Activated CD8-positive, alpha-beta memory T cell treated with anti-CD3 and anti-CD28 coated beads, Interleukin-2, amount 10 ng/mL, durations not matched to agents 7 days and 5 days (primary cell): ENCODE measurements at regions not wholly inside any gene's neighbourhood (a gene's known extent, or its start where the extent isn't known, plus 50 kb on each side); places are given as distances from the start of the nearest gene placed in this dataset.
"Not testable (repeated sequence)": the region's sequence is repeated elsewhere in the genome, so short reads cannot be mapped to it uniquely, and the experiment has no call there.

Source experiments
- ATAC-seq: fragments of 150-1000 bp; cut with Tn5 transposase; one replicate; pipeline ENCODE4 v1.10.0; 2021; ENCODE audit warnings: moderate library complexity
- CTCF ChIA-PET: fragments of 350-600 bp; sonication (Branson Sonifier 250); formaldehyde crosslinking; loops from one replicate; lab custom pipeline; 2021; ENCODE audit warnings: antibody characterized with exemption; lab: Charles Lee
- DNase-seq: peaks from one replicate; pipeline ENCODE4 v3.0.0-alpha.2; 2020
- H3K27ac Mint-ChIP-seq: one replicate; pipeline ENCODE4 v1.8.0; 2021; ENCODE audit warnings: mild to moderate bottlenecking, mixed read lengths
- H3K27me3 Mint-ChIP-seq: one replicate; pipeline ENCODE4 v1.8.0; 2021; ENCODE audit warnings: mixed read lengths
- H3K36me3 Mint-ChIP-seq: one replicate; pipeline ENCODE4 v1.8.0; 2021; ENCODE audit warnings: mild to moderate bottlenecking, mixed read lengths
- H3K4me1 Mint-ChIP-seq: one replicate; pipeline ENCODE4 v1.8.0; 2021; ENCODE audit warnings: mixed read lengths
- H3K4me3 Mint-ChIP-seq: one replicate; pipeline ENCODE4 v1.8.0; 2021; ENCODE audit warnings: mild to moderate bottlenecking, moderate library complexity, mixed read lengths
- H3K9me3 Mint-ChIP-seq: one replicate; pipeline ENCODE4 v1.8.0; 2022; ENCODE audit warnings: low read depth, mixed read lengths

GRCh38 chr1:100597061-100597741 lies 59.3 kb downstream of the GPR88 start:
- ATAC-seq (peak; percentile 49), DNase-seq (no peak)
- Mint-ChIP-seq H3K27me3 (peaks cover 3% of the 10 kb centered on the region), H3K4me1 (peaks cover 18% of the 10 kb centered on the region), H3K27ac (peak overlapping the region; percentile 37), H3K9me3 (peaks cover 18% of the 10 kb centered on the region), H3K36me3 (peaks cover 22% of the 10 kb centered on the region), H3K4me3 (no peak overlapping the region)
- CTCF ChIA-PET, result no interaction called here

GRCh38 chr1:100597784-100598183 lies 59.8 kb downstream of the GPR88 start:
- Mint-ChIP-seq H3K27me3 (peaks cover 3% of the 10 kb centered on the region), H3K4me3 (no peak overlapping the region), H3K36me3 (peaks cover 26% of the 10 kb centered on the region), H3K4me1 (peaks cover 18% of the 10 kb centered on the region), H3K27ac (no peak overlapping the region), H3K9me3 (peaks cover 22% of the 10 kb centered on the region)
- DNase-seq, result no peak
- ATAC-seq, result no peak
- CTCF ChIA-PET, result no interaction called here

- DNase-seq, H3K4me3 Mint-ChIP-seq, H3K27me3 Mint-ChIP-seq, H3K27ac Mint-ChIP-seq, CTCF ChIA-PET, ATAC-seq: not testable (repeated sequence)
- peaks cover 28% of the 10 kb centered on the region for H3K36me3 Mint-ChIP-seq
- peaks cover 13% of the 10 kb centered on the region for H3K4me1 Mint-ChIP-seq
- H3K9me3 Mint-ChIP-seq, result peaks cover 23% of the 10 kb centered on the region
Measured at GRCh38 chr1:100600377-100600776, 62.4 kb downstream of the GPR88 start.

GRCh38 chr1:100602028-100602427 lies 64.1 kb downstream of the GPR88 start:
- Mint-ChIP-seq H3K9me3 (peaks cover 19% of the 10 kb centered on the region), H3K36me3 (peaks cover 24% of the 10 kb centered on the region)
- ATAC-seq, H3K27ac Mint-ChIP-seq, H3K4me3 Mint-ChIP-seq, H3K4me1 Mint-ChIP-seq, H3K27me3 Mint-ChIP-seq, DNase-seq, CTCF ChIA-PET: not testable (repeated sequence)

GRCh38 chr1:100604372-100604771 lies 66.4 kb downstream of the GPR88 start:
- Mint-ChIP-seq H3K36me3 (peaks cover 20% of the 10 kb centered on the region), H3K9me3 (peaks cover 14% of the 10 kb centered on the region), H3K27ac (no peak overlapping the region), H3K4me3 (no peak overlapping the region), H3K27me3 (peaks cover 16% of the 10 kb centered on the region), H3K4me1 (no peaks in the 10 kb centered on the region)
- CTCF ChIA-PET, result no interaction called here
- no peak for ATAC-seq
- no peak for DNase-seq

- Mint-ChIP-seq H3K27ac (no peak overlapping the region), H3K4me3 (no peak overlapping the region), H3K9me3 (peaks cover 10% of the 10 kb centered on the region), H3K36me3 (peaks cover 10% of the 10 kb centered on the region), H3K4me1 (no peaks in the 10 kb centered on the region), H3K27me3 (peaks cover 17% of the 10 kb centered on the region)
- CTCF ChIA-PET, result interaction anchor here (0.8 to 2.3 kb wide), 3 partner anchors 13 to 262 kb away, joined by 3 to 9 read pairs (median 6); no protein-coding TSS in a partner anchor
- ATAC-seq (peak; percentile 55), DNase-seq (no peak)
Measured at GRCh38 chr1:100606438-100606837, 68.5 kb downstream of the GPR88 start.

GRCh38 chr1:100607628-100608240 lies 69.8 kb downstream of the GPR88 start:
- ATAC-seq, result no peak
- CTCF ChIA-PET, result interaction anchor here (2.3 kb wide), 1 partner anchor 261 kb away, joined by 9 read pairs; no protein-coding TSS in a partner anchor
- H3K27ac Mint-ChIP-seq, result no peak overlapping the region
- peaks cover 3% of the 10 kb centered on the region for H3K9me3 Mint-ChIP-seq
- DNase-seq, result no peak
- H3K36me3 Mint-ChIP-seq, result peaks cover 3% of the 10 kb centered on the region
- H3K4me1 Mint-ChIP-seq, result no peaks in the 10 kb centered on the region
- no peak overlapping the region for H3K4me3 Mint-ChIP-seq
- H3K27me3 Mint-ChIP-seq, result peaks cover 19% of the 10 kb centered on the region

- Mint-ChIP-seq H3K36me3 (no peaks in the 10 kb centered on the region), H3K27ac (no peak overlapping the region), H3K4me3 (no peak overlapping the region), H3K27me3 (peaks cover 21% of the 10 kb centered on the region), H3K9me3 (no peaks in the 10 kb centered on the region), H3K4me1 (peaks cover 17% of the 10 kb centered on the region)
- CTCF ChIA-PET, result interaction anchor here (0.9 kb wide), 1 partner anchor 145 kb away, joined by 4 read pairs; no protein-coding TSS in a partner anchor
- DNase-seq (no peak), ATAC-seq (no peak)
Measured at GRCh38 chr1:100609849-100610248, 71.9 kb downstream of the GPR88 start.

- Mint-ChIP-seq H3K36me3 (no peaks in the 10 kb centered on the region), H3K4me3 (no peak overlapping the region), H3K27ac (no peak overlapping the region), H3K9me3 (no peaks in the 10 kb centered on the region), H3K27me3 (peaks cover 17% of the 10 kb centered on the region), H3K4me1 (peaks cover 19% of the 10 kb centered on the region)
- ATAC-seq (no peak), DNase-seq (no peak)
- CTCF ChIA-PET, result no interaction called here
Measured at GRCh38 chr1:100611086-100611485, 73.1 kb downstream of the GPR88 start.

GRCh38 chr1:100612540-100612939 lies 74.6 kb downstream of the GPR88 start:
- CTCF ChIA-PET, result no interaction called here
- Mint-ChIP-seq H3K27me3 (peaks cover 13% of the 10 kb centered on the region), H3K36me3 (no peaks in the 10 kb centered on the region), H3K4me3 (no peak overlapping the region), H3K4me1 (peaks cover 19% of the 10 kb centered on the region), H3K9me3 (no peaks in the 10 kb centered on the region), H3K27ac (no peak overlapping the region)
- DNase-seq (no peak), ATAC-seq (no peak)

GRCh38 chr1:100613817-100614559 lies 76.0 kb downstream of the GPR88 start:
- peak overlapping the region; percentile 47 for H3K27ac Mint-ChIP-seq
- ATAC-seq (peak; percentile 70), DNase-seq (no peak)
- peaks cover 19% of the 10 kb centered on the region for H3K4me1 Mint-ChIP-seq
- no peaks in the 10 kb centered on the region for H3K36me3 Mint-ChIP-seq
- CTCF ChIA-PET, result interaction anchor here (1.1 to 1.8 kb wide), 4 partner anchors 99 to 695 kb away, joined by 3 to 6 read pairs (median 4); no protein-coding TSS in a partner anchor
- no peaks in the 10 kb centered on the region for H3K9me3 Mint-ChIP-seq
- peak overlapping the region; percentile 44 for H3K4me3 Mint-ChIP-seq
- peaks cover 11% of the 10 kb centered on the region for H3K27me3 Mint-ChIP-seq

GRCh38 chr1:100614570-100614969 lies 76.6 kb downstream of the GPR88 start:
- peak; percentile 80 for ATAC-seq
- H3K4me3 Mint-ChIP-seq, result peak overlapping the region; percentile 44
- DNase-seq, result no peak
- no peaks in the 10 kb centered on the region for H3K9me3 Mint-ChIP-seq
- H3K36me3 Mint-ChIP-seq, result no peaks in the 10 kb centered on the region
- H3K27me3 Mint-ChIP-seq, result peaks cover 6% of the 10 kb centered on the region
- H3K27ac Mint-ChIP-seq, result peak overlapping the region; percentile 76
- H3K4me1 Mint-ChIP-seq, result peaks cover 19% of the 10 kb centered on the region
- CTCF ChIA-PET, result interaction anchor here (1.1 to 1.8 kb wide), 4 partner anchors 98 to 695 kb away, joined by 3 to 6 read pairs (median 4); no protein-coding TSS in a partner anchor

GRCh38 chr1:100615686-100616085 lies 77.7 kb downstream of the GPR88 start:
- Mint-ChIP-seq H3K4me3 (no peak overlapping the region), H3K27me3 (peaks cover 6% of the 10 kb centered on the region), H3K9me3 (no peaks in the 10 kb centered on the region), H3K27ac (no peak overlapping the region), H3K36me3 (no peaks in the 10 kb centered on the region), H3K4me1 (peaks cover 19% of the 10 kb centered on the region)
- ATAC-seq, result no peak
- DNase-seq, result no peak
- CTCF ChIA-PET, result no interaction called here
